MM.1S (cell line): ENCODE measurements at regions not wholly inside any gene's neighbourhood (a gene's known extent, or its start where the extent isn't known, plus 50 kb on each side); places are given as distances from the start of the nearest gene placed in this dataset.

Experiments
- DNase-seq: peaks from one replicate; pipeline ENCODE4 v3.0.0-alpha.2; 2015
- H2AFZ ChIP-seq: fragments of 300-600 bp; sonication (generic); 2 replicates; pipeline ENCODE4 v1.6.0; 2016; ENCODE audit warnings: antibody characterized with exemption, low read length
- H3F3A ChIP-seq: fragments of 300-600 bp; sonication (generic); 2 replicates; pipeline ENCODE4 v1.6.1; 2016; ENCODE audit warnings: mild to moderate bottlenecking, antibody characterized with exemption, low read length, moderate library complexity, mixed read lengths; ENCODE audit not compliant: insufficient read depth
- H3K27ac ChIP-seq: fragments of 300-600 bp; sonication (generic); 2 replicates; pipeline ENCODE4 v1.5.1; 2016; ENCODE audit warnings: mild to moderate bottlenecking, low read length
- H3K27me3 ChIP-seq: fragments of 300-600 bp; sonication (generic); replicated peaks from 2 replicates; pipeline ENCODE4 v1.6.0; 2016; ENCODE audit warnings: low read length; ENCODE audit not compliant: insufficient read depth
- H3K36me3 ChIP-seq: fragments of 300-600 bp; sonication (generic); replicated peaks from 2 replicates; pipeline ENCODE4 v1.6.1; 2016; ENCODE audit warnings: mild to moderate bottlenecking, low read length, mixed read lengths; ENCODE audit not compliant: insufficient read depth
- H3K4me1 ChIP-seq: fragments of 300-600 bp; sonication (generic); 2 replicates; pipeline ENCODE4 v1.6.1; 2016; ENCODE audit warnings: low read length, mixed read lengths
- H3K4me2 ChIP-seq: fragments of 300-600 bp; sonication (generic); 2 replicates; pipeline ENCODE4 v1.6.0; 2016; ENCODE audit warnings: low read depth, low read length
- H3K4me3 ChIP-seq: fragments of 300-600 bp; sonication (generic); 2 replicates; pipeline ENCODE4 v1.5.1; 2016; ENCODE audit warnings: low read length, mixed read lengths
- H3K79me2 ChIP-seq: fragments of 300-600 bp; sonication (generic); 2 replicates; pipeline ENCODE4 v1.6.1; 2016; ENCODE audit warnings: mixed run types, low read length, mixed read lengths
- H3K9ac ChIP-seq: fragments of 300-600 bp; sonication (generic); 2 replicates; pipeline ENCODE4 v1.6.1; 2016; ENCODE audit warnings: low read length, mixed read lengths
- H3K9me2 ChIP-seq: fragments of 300-600 bp; sonication (generic); replicated peaks from 2 replicates; pipeline ENCODE4 v1.6.1; 2016; ENCODE audit warnings: mild to moderate bottlenecking, low read length, mixed read lengths; ENCODE audit not compliant: insufficient read depth
- H3K9me3 ChIP-seq: fragments of 300-600 bp; sonication (generic); replicated peaks from 2 replicates; pipeline ENCODE4 v1.6.1; 2016; ENCODE audit warnings: mild to moderate bottlenecking, low read length, mixed read lengths; ENCODE audit not compliant: insufficient read depth
- H4K20me1 ChIP-seq: fragments of 300-600 bp; sonication (generic); 2 replicates; pipeline ENCODE4 v1.6.1; 2016; ENCODE audit warnings: mild to moderate bottlenecking, low read length, moderate library complexity, mixed read lengths; ENCODE audit not compliant: insufficient read depth
- EZH2 ChIP-seq: fragments of 300-600 bp; sonication (generic); optimal IDR thresholded peaks from 2 replicates; pipeline ENCODE3; 2017; ENCODE audit warnings: low read depth, mild to moderate bottlenecking, antibody characterized with exemption, low read length, mixed read lengths
- EZH2phosphoT487 ChIP-seq: fragments of 300-600 bp; sonication (generic); IDR thresholded peaks from 2 replicates; pipeline ENCODE4 v1.6.1; 2018; ENCODE audit warnings: antibody characterized with exemption, low read length
- TF ChIP-seq, protein P1 (sequence below): fragments of 300-600 bp; sonication (generic); IDR thresholded peaks from 2 replicates; pipeline ENCODE4 v1.5.1; 2016; ENCODE audit warnings: antibody characterized with exemption, low read length, mixed read lengths

DNA sequence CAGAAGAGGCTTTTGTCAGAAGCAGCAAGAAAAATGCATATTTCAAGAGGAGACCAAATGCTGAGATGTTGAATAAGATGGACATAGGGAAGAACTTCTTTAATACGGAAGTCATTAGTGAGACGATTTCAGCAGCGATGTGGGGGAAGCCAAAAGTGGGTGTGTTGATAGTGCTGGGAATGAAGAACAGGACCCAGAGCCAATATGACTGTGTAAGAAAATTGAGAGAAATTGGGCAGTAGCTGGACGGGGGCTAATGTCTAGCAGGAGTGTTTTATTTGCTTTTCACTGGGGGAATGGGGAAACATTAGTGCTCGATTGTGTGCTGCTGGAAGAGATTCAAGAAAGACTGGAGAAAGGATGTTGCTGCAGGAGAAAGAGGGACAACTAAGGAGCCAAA lies 788.7 kb upstream of the KLHL29 start:
- Histone ChIP-seq H3K36me3 (no peaks in the 10 kb centered on the region), H3K4me1 (no peaks in the 10 kb centered on the region)

DNA sequence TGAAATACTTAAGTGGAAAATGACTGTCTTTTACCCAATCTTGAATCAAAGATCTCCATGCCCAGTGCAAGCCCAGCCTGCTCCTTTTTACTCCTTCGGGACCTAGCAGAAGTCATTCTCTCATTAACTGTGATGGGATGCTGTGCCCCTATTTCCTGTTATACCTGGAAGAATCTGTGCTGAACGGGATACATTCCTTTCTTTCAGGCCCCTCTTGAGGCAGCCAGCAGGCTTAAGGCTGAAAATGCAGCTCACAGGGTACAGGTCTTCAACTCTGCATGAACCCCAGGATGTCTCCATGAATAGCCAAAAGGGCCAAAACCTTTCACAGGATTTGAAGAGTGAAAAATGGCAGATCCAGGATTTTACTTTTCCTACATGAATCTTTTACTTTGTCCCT lies 784.8 kb upstream of the KLHL29 start:
- TF ChIP-seq EZH2 (no peak), EZH2phosphoT487 (no peak)
- TF ChIP-seq, protein P1, sequence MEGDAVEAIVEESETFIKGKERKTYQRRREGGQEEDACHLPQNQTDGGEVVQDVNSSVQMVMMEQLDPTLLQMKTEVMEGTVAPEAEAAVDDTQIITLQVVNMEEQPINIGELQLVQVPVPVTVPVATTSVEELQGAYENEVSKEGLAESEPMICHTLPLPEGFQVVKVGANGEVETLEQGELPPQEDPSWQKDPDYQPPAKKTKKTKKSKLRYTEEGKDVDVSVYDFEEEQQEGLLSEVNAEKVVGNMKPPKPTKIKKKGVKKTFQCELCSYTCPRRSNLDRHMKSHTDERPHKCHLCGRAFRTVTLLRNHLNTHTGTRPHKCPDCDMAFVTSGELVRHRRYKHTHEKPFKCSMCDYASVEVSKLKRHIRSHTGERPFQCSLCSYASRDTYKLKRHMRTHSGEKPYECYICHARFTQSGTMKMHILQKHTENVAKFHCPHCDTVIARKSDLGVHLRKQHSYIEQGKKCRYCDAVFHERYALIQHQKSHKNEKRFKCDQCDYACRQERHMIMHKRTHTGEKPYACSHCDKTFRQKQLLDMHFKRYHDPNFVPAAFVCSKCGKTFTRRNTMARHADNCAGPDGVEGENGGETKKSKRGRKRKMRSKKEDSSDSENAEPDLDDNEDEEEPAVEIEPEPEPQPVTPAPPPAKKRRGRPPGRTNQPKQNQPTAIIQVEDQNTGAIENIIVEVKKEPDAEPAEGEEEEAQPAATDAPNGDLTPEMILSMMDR, result no peak
- H3K9me3 ChIP-seq, result no peaks in the 10 kb centered on the region
- DNase-seq, result no peak

More for the DNA sequence above, 788.7 kb upstream of the KLHL29 start:
- H3K9me2 ChIP-seq, result no peaks in the 10 kb centered on the region
- H3K4me3 ChIP-seq, result no peak overlapping the region
- H4K20me1 ChIP-seq, result no peaks in the 10 kb centered on the region
- no peak overlapping the region for H3K27ac ChIP-seq
- H3K27me3 ChIP-seq, result no peaks in the 10 kb centered on the region
- no peak overlapping the region for H3K4me2 ChIP-seq
- H3K9ac ChIP-seq, result no peak overlapping the region
- no peaks in the 10 kb centered on the region for H3F3A ChIP-seq
- no peaks in the 10 kb centered on the region for H3K9me3 ChIP-seq
- no peak for DNase-seq
- TF ChIP-seq EZH2, result no peak
- TF ChIP-seq, protein P1, result no peak
- TF ChIP-seq EZH2phosphoT487, result no peak
- no peaks in the 10 kb centered on the region for H3K79me2 ChIP-seq
- H2AFZ ChIP-seq, result no peak overlapping the region

DNA sequence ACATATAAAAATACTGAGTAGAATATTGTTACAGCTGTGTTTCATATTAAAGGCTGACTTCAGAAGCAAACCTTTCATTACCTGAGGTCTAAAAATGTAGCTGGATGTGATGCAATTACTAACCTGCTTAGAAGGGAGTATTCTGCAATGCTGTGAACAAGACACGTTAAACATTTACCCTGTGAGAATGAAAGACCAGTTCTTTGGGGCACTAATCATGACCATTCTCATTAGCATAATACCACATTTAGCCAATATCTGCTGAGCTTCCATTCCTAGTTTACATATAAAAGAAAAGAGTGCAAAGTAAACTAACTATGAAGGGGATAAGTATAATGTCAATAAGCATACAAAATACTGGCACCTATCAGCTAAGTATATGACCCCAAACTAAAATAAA lies 784.0 kb upstream of the KLHL29 start:
- H4K20me1 ChIP-seq, result no peaks in the 10 kb centered on the region
- no peak overlapping the region for H3K27ac ChIP-seq
- no peaks in the 10 kb centered on the region for H3K79me2 ChIP-seq
- H3K4me3 ChIP-seq, result no peak overlapping the region
- H3F3A ChIP-seq, result no peaks in the 10 kb centered on the region
- H3K36me3 ChIP-seq, result no peaks in the 10 kb centered on the region
- no peaks in the 10 kb centered on the region for H3K27me3 ChIP-seq
- H3K9me3 ChIP-seq, result no peaks in the 10 kb centered on the region
- no peaks in the 10 kb centered on the region for H3K4me1 ChIP-seq
- no peak for TF ChIP-seq EZH2phosphoT487
- TF ChIP-seq, protein P1, result no peak
- no peak for TF ChIP-seq EZH2
- H3K4me2 ChIP-seq, result no peak overlapping the region
- H3K9me2 ChIP-seq, result no peaks in the 10 kb centered on the region
- H2AFZ ChIP-seq, result no peak overlapping the region
- H3K9ac ChIP-seq, result no peak overlapping the region
- DNase-seq, result no peak

More for the DNA sequence above, 784.8 kb upstream of the KLHL29 start:
- H3K27me3 ChIP-seq, result no peaks in the 10 kb centered on the region
- no peaks in the 10 kb centered on the region for H3K9me2 ChIP-seq
- H3K27ac ChIP-seq, result no peak overlapping the region
- no peak overlapping the region for H3K4me2 ChIP-seq
- no peaks in the 10 kb centered on the region for H3F3A ChIP-seq
- H4K20me1 ChIP-seq, result no peaks in the 10 kb centered on the region
- no peaks in the 10 kb centered on the region for H3K36me3 ChIP-seq
- H2AFZ ChIP-seq, result no peak overlapping the region
- no peaks in the 10 kb centered on the region for H3K4me1 ChIP-seq
- no peaks in the 10 kb centered on the region for H3K79me2 ChIP-seq
- H3K9ac ChIP-seq, result no peak overlapping the region
- no peak overlapping the region for H3K4me3 ChIP-seq

DNA sequence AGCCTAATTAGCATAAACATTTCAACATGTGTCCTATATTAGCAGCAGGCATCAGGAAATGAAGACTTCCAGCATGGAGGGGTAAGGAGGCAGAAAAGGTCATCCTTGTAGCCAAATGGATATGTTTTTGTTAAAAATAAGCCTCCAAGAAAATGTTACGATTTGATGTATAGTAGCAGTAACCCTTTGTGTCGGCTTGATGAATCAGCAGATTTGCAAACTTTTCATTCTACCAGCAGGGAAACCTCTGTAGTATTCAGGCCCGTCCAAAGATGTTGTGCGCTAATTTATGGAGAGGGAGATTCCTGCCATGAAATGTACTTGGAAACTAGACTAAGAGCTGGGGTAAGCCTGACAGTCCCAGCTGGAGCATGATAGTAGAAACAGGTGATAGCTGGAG lies 780.8 kb upstream of the KLHL29 start:
- Histone ChIP-seq H3K36me3 (no peaks in the 10 kb centered on the region), H3K9ac (no peak overlapping the region), H3K4me1 (no peaks in the 10 kb centered on the region), H3K27ac (no peak overlapping the region), H2AFZ (no peak overlapping the region), H3K4me3 (no peak overlapping the region), H3K9me2 (no peaks in the 10 kb centered on the region), H3K79me2 (no peaks in the 10 kb centered on the region), H3K27me3 (no peaks in the 10 kb centered on the region), H3K9me3 (no peaks in the 10 kb centered on the region), H3F3A (no peaks in the 10 kb centered on the region), H4K20me1 (no peaks in the 10 kb centered on the region), H3K4me2 (no peak overlapping the region)
- TF ChIP-seq EZH2 (no peak), EZH2phosphoT487 (no peak)
- TF ChIP-seq, protein P1, result no peak
- no peak for DNase-seq
